ENCODE measurements at regions not wholly inside any gene's neighbourhood (a gene's known extent, or its start where the extent isn't known, plus 50 kb on each side); places are given as distances from the start of the nearest gene placed in this dataset.

DNA sequence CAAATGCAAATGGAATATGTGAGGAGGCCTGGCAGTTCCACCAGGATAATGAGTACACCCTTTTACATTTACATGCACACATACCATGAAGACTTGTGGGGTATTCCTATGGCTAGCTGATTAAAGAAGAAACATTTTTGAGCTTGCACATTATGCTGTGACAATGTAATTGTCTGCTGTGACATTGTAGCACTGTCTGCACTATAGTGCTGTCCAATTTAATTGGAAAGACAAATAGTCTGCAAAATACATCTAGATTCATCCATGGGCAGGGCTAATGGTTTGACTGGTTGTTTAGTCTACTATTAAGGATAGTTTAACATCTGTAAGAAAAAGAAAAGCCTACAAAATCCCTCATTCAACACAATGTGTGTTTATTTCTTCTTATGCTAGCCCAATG, 1005.6 kb upstream of the LRFN5 start:
- Mint-ChIP-seq H3K27ac (no peak overlapping the region), H3K27me3 (ENCODE audit: low read depth in 3 of 3) (no peaks in the 10 kb centered on the region), H3K36me3 (no peaks in the 10 kb centered on the region), H3K4me1 (no peaks in the 10 kb centered on the region), H3K9me3 (peaks cover 0 to 5% (median 3%) of the 10 kb centered on the region in 7 donors), H3K4me3 (no peak overlapping the region)
- intact Hi-C loops (cut with micrococcal nuclease) = no loop called here
- no peak overlapping the region for H3K4me2 ChIP-seq (replicated peaks; ENCODE audit: extremely low read depth, low read length, poor library complexity, severe bottlenecking)
- H3K79me2 ChIP-seq (ENCODE audit: insufficient read depth, low read length) = no peaks in the 10 kb centered on the region
- H3K27me3 ChIP-seq (ENCODE audit: control insufficient read depth in 2 of 2, insufficient read depth in 2 of 2, low read length in 2 of 2) = no peaks in the 10 kb centered on the region
- H3K27ac ChIP-seq (ENCODE audit: low read depth in 1 of 2, low read length in 2 of 2) = no peak overlapping the region
- TF ChIP-seq, protein P1, sequence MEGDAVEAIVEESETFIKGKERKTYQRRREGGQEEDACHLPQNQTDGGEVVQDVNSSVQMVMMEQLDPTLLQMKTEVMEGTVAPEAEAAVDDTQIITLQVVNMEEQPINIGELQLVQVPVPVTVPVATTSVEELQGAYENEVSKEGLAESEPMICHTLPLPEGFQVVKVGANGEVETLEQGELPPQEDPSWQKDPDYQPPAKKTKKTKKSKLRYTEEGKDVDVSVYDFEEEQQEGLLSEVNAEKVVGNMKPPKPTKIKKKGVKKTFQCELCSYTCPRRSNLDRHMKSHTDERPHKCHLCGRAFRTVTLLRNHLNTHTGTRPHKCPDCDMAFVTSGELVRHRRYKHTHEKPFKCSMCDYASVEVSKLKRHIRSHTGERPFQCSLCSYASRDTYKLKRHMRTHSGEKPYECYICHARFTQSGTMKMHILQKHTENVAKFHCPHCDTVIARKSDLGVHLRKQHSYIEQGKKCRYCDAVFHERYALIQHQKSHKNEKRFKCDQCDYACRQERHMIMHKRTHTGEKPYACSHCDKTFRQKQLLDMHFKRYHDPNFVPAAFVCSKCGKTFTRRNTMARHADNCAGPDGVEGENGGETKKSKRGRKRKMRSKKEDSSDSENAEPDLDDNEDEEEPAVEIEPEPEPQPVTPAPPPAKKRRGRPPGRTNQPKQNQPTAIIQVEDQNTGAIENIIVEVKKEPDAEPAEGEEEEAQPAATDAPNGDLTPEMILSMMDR (IDR thresholded peaks at IDR 0.05) = no peak
- H3K36me3 ChIP-seq (replicated peaks in 1 of 2; ENCODE audit: control insufficient read depth in 1 of 2, insufficient read depth in 2 of 2, low read length in 2 of 2) = no peaks in the 10 kb centered on the region
- no peak overlapping the region for H2AFZ ChIP-seq (ENCODE audit: insufficient read depth, low read depth, low read length, poor library complexity, severe bottlenecking)
- H4K20me1 ChIP-seq (ENCODE audit: insufficient read depth, low read length) = no peaks in the 10 kb centered on the region
- H3K9me3 ChIP-seq (replicated peaks in 1 of 2; ENCODE audit: control insufficient read depth in 1 of 2, insufficient read depth in 1 of 2, low read length in 2 of 2) = peaks cover 0 to 3% of the 10 kb centered on the region in 2 donors
- no peak overlapping the region for H3K4me3 ChIP-seq (replicated peaks in 1 of 3; ENCODE audit: low read depth in 2 of 3, low read length in 3 of 3)
- no peak for DNase-seq
- H3K9ac ChIP-seq (ENCODE audit: insufficient read depth, low read length, poor library complexity, severe bottlenecking) = no peak overlapping the region
- no peaks in the 10 kb centered on the region for H3K4me1 ChIP-seq (ENCODE audit: control insufficient read depth in 1 of 2, insufficient read depth in 2 of 2, low read length in 2 of 2)

DNA sequence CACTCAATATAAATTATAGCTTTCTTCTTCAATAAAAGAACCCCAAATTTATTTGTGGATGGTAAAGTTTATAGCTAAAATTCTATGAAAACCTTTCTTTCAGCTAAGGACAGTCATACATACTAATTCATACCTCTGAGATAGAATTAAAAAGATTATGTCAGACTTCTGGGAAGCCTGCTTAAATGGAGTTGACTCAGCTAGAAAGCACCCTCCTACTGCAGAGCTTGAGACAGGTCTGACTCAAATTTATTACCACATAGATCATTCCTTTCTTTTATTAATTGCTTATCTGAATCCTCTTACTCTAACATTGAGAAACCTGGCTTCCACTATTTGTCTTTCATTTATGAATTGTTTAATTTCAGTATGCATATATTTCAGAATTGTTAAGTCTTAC, 1007.0 kb upstream of the LRFN5 start:
- Histone ChIP-seq H3K27me3 (ENCODE audit: control insufficient read depth in 2 of 2, insufficient read depth in 2 of 2, low read length in 2 of 2) (no peaks in the 10 kb centered on the region), H3K9ac (ENCODE audit: insufficient read depth, low read length, poor library complexity, severe bottlenecking) (no peak overlapping the region), H3K4me2 (replicated peaks; ENCODE audit: extremely low read depth, low read length, poor library complexity, severe bottlenecking) (no peak overlapping the region), H3K9me3 (replicated peaks in 1 of 2; ENCODE audit: control insufficient read depth in 1 of 2, insufficient read depth in 1 of 2, low read length in 2 of 2) (no peaks in the 10 kb centered on the region), H3K4me1 (ENCODE audit: control insufficient read depth in 1 of 2, insufficient read depth in 2 of 2, low read length in 2 of 2) (no peaks in the 10 kb centered on the region), H3K36me3 (replicated peaks in 1 of 2; ENCODE audit: control insufficient read depth in 1 of 2, insufficient read depth in 2 of 2, low read length in 2 of 2) (no peaks in the 10 kb centered on the region), H3K4me3 (replicated peaks in 1 of 3; ENCODE audit: low read depth in 2 of 3, low read length in 3 of 3) (no peak overlapping the region), H3K27ac (ENCODE audit: low read depth in 1 of 2, low read length in 2 of 2) (no peak overlapping the region), H4K20me1 (ENCODE audit: insufficient read depth, low read length) (no peaks in the 10 kb centered on the region), H3K79me2 (ENCODE audit: insufficient read depth, low read length) (no peaks in the 10 kb centered on the region), H2AFZ (ENCODE audit: insufficient read depth, low read depth, low read length, poor library complexity, severe bottlenecking) (no peak overlapping the region)
- Mint-ChIP-seq H3K4me3 (no peak overlapping the region), H3K4me1 (no peaks in the 10 kb centered on the region), H3K9me3 (peaks cover 0 to 3% (median 0%) of the 10 kb centered on the region in 7 donors), H3K36me3 (no peaks in the 10 kb centered on the region), H3K27me3 (ENCODE audit: low read depth in 3 of 3) (no peaks in the 10 kb centered on the region), H3K27ac (no peak overlapping the region)
- TF ChIP-seq, protein P1 (IDR thresholded peaks at IDR 0.05) = no peak
- intact Hi-C loops (cut with micrococcal nuclease) = no loop called here
- DNase-seq = no peak
